ENCODE measurements at regions not wholly inside any gene's neighbourhood (a gene's known extent, or its start where the extent isn't known, plus 50 kb on each side); places are given as distances from the start of the nearest gene placed in this dataset.
A peak's percentile ranks its signal among the peaks of the same experiment; 100 is the strongest.
"Not testable (repeated sequence)": the region's sequence is repeated elsewhere in the genome, so short reads cannot be mapped to it uniquely, and the experiment has no call there.

DNA sequence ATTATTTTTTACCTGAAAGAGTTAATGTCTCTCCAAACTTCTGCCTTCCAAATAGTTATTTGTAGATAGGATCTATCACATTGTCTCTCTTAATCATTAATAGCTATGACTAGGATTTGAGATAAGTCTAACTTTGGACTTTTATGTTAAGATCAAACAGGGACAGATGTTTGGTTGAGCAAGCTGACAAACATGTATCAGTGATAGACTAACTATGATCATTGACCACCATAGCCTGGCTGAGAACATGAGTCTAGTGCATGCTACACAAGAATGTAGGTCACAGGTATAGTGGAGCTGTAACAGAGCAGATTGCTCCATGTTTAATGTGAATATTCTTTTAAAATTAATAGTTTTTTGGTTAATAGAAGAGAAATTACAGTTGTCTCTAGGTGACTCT, 52.0 kb downstream of the SYT15B start:
- not testable (repeated sequence) for DNase-seq (ENCODE audit: low read depth in 4 of 4, low spot score in 3 of 4)

DNA sequence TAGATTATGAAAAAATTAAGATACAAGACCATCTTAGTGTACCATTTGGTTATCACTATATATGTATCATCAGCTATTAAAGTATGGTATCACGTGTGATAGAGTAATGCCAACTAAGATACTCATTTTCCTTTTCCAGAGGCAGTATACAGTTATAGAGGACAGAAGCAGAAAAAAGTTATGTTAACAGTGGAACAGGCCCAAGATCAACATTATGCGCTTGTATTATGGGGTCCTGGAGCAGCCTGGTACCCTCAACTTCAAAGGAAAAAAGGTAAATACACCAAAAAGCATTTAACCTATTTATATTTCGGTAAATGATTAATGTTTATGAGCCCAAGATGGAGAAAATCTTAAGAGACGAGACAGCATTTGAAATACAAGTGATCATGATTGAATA, 52.9 kb downstream of the SYT15B start:
- DNase-seq (ENCODE audit: low read depth in 4 of 4, low spot score in 3 of 4) = not testable (repeated sequence)

DNA sequence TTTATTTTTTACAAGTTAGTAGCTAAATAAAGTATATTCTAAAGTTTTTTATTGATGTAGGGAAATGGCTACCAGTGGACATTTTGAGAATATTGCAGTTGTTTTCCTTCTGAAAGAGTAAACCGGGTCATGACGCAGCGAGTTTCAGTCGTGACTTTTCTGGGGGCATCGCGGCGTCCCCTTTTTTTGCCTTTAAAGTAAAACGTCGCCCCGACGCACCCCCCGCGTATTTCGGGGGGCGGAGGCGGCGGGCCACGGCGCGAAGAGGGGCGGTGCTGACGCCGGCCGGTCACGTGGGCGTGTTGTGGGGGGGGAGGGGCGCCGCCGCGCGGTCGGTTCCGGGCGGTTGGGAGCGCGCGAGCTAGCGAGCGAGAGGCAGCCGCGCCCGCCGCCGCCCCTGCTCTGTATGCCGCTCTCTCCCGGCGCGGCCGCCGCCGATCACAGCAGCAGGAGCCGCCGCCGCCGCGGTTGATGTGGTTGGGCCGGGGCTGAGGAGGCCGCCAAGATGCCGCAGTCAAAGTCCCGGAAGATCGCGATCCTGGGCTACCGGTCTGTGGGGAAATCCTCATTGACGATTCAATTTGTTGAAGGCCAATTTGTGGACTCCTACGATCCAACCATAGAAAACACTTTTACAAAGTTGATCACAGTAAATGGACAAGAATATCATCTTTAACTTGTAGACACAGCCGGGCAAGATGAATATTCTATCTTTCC, 57.5 kb downstream of the SYT15B start:
- peak in 2 of 4 donors; percentile 1 to 4 for DNase-seq (ENCODE audit: low read depth in 4 of 4, low spot score in 3 of 4)

DNA sequence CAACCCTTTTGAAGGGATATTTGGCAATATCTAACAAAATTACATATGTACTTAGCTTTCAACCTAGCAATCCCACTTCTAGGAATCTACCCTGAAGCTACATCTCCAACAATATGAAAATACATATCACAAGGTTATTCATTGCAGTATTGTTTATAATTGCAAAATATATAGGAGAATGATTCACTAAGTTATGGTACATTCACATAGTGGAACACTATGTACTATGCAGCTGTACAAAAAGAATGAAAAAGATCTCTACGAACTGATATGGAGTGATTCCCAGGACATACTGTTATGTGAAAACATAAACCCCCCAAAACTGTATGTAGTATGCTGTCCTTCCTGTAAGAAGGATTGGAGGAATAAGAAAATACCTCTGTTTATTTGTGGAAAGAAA, 62.1 kb downstream of the SYT15B start:
- not testable (repeated sequence) for DNase-seq (ENCODE audit: low read depth in 4 of 4, low spot score in 3 of 4)

DNA sequence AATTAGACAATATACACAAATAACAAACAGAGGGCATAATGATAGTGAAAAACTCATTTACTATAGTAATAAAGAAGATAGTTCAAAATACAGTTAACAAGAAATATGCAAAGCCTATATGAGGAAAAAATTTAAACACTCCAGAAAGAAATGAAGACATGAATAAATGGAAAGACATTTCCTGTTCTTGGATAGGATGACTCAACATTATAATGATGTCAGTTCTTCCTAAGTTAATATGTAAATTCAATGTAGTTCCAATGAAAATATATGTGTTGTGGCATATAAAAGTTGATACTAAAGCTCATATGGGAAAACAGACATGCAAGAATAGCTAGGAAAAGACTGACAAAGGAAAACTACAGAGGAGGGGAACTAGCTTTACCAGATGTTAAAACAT, 63.5 kb downstream of the SYT15B start:
- DNase-seq (ENCODE audit: low read depth in 4 of 4, low spot score in 3 of 4) = not testable (repeated sequence)

DNA sequence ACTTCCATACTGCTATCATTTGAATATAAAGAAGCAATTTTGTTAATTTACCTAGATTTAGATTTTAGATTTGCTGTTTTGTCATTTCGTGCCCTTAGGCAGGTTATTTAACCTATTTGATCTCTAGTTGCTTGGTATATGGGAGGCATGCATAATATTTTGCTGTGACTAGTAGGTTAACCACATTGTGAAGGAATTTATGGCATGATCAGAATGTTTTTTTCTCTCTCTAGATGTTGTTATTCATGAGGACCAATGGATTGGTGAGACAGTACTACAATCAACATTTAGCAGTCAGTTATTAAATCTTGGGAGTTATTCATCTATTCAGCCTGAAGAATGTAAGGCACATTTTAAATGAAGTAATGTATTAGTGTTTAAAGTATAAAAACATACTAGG, 67.2 kb downstream of the SYT15B start:
- DNase-seq (ENCODE audit: low read depth in 4 of 4, low spot score in 3 of 4) = not testable (repeated sequence)

DNA sequence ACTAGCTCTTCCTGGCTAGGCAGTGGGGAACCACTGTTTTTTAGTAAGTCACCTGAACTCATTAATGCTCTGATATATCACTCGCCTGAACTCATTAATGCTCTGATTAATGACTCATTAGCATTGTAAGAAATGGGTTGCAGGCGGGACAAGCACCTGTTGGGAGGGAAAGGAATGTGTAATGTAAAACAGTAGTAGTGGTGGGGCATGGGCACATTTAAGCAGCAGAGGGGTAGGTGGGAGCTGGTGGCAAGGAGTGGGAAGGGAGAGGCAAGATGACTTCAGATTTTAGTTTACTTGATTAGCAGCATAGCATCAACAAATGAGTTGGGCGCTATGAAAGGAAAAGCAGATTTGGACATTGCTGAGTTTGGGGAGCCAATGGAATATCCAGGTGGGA, 68.2 kb downstream of the SYT15B start:
- DNase-seq (ENCODE audit: low read depth in 4 of 4, low spot score in 3 of 4) = not testable (repeated sequence)

DNA sequence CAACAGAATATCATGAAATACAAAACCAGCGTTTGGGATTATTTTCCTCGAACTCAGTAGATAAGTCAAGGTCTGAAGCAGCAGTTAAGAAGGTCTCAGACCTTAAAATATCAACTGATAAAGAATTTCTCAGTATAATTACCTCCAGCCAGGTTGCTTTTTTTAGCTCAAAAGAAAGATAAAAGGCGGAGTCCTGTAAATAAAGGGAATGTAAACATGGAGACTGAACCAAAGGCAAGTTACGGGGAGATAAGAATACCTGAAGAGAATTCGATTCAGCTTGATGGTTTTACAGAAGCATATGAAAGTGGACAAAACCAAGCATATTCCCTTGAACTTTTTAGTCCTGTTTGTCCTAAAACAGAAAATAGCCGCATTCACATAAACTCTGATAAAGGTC, 73.1 kb downstream of the SYT15B start:
- DNase-seq (ENCODE audit: low read depth in 4 of 4, low spot score in 3 of 4) = not testable (repeated sequence)

DNA sequence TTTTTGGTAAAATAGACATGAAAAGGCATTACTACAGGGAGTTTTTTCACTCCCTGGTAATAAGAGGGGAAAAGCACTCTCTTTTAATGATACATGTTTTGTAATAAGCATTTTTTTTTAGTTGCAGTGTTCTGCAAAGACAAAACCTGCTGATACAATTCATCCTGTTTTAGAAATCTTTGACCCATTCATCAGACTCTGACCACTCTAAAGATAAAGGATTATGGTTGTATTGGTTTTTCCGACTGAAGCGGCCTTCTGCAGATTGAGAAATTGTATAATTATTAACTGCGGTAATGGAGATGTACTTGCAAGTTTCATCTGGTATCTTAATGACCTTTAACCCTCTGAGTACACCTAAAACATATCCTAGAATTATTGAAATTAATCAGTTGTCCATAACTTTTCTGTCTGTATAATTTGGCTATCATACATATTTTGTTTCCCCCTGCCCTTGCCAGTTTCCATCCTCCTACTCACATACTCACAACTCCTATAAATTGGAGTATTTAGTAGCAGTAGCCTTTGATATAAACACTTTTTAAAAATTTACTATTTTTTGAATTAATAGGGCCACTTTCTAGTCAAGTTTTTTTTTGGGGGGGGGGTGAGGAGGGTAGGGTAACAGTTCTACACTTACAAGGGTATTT, 79.4 kb downstream of the SYT15B start:
- not testable (repeated sequence) for DNase-seq (ENCODE audit: low read depth in 4 of 4, low spot score in 3 of 4)

DNA sequence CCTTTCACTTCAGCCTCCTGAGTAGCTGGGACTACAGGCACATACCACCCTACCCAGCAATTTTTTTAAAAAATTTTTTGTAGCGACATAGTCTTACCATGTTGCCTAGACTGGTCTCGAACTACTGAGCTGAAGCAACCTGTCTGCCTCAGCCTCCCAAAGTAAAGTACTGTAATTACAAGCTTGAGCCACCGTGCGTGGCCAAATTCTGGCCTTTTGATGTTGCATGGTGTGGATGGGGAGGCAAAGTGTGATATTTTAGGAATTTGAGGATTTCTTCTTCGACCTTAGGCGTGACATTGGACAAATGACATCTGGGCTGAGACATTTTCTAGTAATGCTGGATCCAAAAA, 81.8 kb downstream of the SYT15B start:
- DNase-seq (ENCODE audit: low read depth in 4 of 4, low spot score in 3 of 4) = not testable (repeated sequence)

DNA sequence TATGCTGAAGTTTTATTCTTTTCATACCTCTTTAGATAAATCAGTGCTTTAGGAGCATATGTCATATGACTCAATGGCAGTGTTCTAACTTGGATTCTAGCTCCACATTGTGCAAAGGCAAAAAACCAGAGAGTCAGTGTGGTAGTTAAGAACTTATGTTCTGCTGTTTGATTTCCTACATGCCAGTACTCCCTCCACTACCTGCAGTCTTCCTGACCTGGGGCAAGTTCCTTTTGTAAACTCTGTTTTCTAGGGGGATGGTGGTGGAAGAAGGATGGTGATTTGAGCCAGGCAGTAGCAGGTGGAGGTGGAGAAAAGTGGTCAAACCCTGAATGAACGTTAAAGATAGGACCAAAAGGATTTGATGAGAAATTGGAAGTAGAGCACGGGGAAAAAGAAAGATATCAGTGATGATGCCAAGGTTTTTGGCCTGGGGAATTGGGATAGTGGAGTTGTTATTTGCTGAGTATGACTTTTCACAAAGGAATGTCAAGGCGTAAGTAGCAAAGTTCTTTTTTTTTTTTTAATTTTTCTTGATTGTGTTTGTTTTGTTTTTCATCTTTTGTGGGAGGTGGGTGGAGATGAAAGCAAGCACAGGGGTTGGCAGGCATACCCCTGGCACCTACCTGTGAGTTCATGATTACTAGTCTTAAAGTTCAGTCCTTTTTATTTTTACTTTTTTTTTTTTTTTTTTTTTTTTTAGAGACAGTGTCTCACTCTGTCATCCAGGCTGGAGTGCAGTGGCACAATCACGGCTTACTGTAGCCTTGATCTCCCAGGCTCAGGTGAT, 82.3 kb downstream of the SYT15B start:
- DNase-seq (ENCODE audit: low read depth in 4 of 4, low spot score in 3 of 4) = not testable (repeated sequence)

DNA sequence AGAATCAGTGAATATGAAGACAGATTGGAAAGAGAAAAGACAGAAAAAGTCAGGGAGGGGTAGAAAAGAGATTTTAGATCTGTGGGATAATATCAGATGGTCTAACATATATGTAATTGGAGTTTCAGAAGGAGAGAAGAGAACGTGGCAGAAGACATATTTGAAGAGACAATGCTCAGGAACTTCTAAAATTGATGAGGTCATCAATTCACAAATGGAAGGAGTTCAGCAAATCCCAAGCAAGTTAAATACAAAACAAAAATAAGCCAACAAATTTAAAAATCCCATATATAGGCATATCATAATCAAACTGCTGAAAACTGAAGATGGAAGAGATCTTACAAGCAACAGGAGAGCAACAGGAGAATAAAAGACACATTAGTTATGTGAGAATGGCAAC, 87.3 kb downstream of the SYT15B start:
- DNase-seq (ENCODE audit: low read depth in 4 of 4, low spot score in 3 of 4) = not testable (repeated sequence)

DNA sequence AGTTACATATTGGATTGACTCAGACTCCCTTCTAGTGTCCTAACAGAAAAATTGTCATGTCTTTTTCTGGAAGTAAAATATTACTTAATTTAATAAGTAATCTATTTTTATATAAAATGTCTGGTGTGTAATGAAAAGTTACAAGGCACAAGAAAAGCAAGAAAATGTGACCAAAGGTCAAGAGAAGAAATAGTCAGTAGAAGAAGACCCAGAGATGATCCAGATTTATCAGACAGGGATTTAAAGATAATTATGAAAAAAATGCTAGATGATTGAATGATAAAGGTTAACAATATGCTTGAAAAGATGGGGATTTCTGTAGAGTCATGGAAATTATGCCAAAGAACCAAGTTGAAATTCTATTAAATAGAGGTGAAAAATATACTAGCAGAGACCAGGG, 87.8 kb downstream of the SYT15B start:
- not testable (repeated sequence) for DNase-seq (ENCODE audit: low read depth in 4 of 4, low spot score in 3 of 4)

DNA sequence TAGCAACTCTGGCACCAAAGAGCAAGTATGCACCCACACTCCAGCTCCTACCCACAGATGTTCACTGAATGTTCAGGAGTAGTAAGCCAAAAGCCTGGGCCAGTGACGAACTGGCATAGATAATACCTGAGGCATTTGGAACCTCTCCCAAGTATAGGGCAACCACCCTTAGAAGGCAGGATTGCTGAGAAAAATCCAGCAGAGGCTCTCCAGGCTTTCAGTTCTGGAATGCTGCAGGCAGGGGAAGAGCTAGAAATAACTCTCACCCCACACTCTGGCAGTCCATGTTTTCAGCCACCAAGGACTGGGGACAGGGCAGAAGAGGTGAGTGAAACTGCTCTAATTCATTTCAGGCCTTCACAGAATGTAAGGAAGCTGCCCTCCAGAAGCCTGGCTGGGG, 90.3 kb downstream of the SYT15B start:
- not testable (repeated sequence) for DNase-seq (ENCODE audit: low read depth in 4 of 4, low spot score in 3 of 4)

DNA sequence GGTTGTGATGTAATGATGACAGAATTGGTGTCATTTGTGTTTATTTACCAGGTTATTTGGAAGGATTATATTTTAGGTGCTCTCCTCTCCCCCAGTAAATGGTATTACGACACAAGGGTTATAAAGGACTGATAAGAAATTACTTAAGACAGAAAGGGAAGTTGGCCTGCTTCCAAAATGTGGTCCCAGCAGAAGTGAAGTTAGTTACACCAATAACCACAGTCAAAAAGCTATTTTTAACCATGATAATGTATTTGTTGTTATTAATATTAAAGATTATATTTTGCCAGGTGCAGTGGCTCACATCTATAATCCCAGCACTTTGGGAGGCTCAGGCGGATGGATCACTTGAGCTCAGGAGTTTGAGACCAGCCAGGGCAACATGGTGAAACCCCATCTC, 92.5 kb downstream of the SYT15B start:
- DNase-seq (ENCODE audit: low read depth in 4 of 4, low spot score in 3 of 4) = not testable (repeated sequence)

DNA sequence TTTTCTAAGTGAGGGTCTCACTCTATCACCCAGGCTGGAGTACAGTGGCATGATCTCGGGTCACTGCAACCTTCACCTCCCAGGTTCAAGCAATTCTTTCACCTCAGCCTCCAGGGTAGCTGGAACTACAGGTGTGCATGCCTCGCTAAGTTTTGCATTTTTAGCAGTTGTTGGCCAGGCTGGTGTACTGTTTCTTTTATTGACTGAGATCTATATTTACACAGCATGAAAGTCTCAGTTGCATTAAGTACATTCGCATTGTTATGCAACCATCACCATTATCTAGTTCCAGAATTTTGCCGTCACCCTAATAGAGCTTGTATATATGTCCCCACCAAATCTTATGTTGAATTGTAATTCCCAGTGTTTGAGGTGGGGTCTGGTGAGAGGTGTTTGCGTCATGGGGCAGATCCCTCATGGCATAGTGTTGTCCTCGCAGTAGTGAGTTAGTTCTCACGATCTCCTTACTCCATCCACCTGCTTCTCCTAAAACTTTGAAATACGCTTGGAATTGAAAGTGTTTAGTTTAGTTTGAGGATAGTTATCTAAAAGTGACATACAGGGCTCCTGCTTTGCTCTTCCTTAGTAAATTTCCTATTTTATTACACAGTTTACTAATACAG, 101.3 kb downstream of the SYT15B start:
- not testable (repeated sequence) for DNase-seq (ENCODE audit: low read depth in 4 of 4, low spot score in 3 of 4)

DNA sequence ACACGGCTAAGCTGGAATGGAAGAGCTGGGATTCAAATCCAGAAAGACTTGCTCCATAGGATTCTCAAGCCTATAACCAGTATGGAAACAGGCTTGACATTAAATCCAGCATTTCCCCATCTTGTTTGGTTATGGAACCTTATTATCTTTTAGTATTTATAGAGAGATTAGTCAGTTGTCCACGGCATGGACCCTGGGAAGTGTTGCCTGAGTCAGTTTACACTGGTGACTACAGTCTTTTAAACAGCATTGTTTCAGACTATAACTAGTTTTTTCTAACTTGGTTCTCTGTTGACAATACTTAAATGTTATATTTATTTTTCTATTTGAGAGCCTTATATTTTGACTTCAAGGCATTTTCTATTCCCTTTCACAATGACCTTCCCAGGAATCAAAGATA, 106.7 kb downstream of the SYT15B start:
- not testable (repeated sequence) for DNase-seq (ENCODE audit: low read depth in 4 of 4, low spot score in 3 of 4)

DNA sequence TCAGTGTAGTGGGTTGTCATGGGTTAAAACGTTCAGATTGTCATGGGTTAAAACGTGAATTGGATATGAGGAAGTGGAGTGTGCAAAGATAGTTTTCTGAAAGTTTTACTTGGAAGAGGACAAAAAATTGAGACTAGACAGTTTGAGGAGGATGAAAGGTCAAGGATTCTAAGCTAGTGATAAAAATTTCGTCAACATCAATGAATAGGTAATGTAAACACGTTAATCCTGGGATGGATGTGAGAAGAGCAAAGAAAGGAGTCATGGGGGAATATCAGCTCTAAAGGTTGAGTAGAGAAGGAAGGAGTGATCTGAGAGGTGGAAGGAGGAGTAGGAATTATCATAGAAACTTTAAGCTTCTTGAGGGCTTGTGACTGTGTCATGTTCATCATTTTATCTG, 109.2 kb downstream of the SYT15B start:
- DNase-seq (ENCODE audit: low read depth in 4 of 4, low spot score in 3 of 4) = not testable (repeated sequence)

DNA sequence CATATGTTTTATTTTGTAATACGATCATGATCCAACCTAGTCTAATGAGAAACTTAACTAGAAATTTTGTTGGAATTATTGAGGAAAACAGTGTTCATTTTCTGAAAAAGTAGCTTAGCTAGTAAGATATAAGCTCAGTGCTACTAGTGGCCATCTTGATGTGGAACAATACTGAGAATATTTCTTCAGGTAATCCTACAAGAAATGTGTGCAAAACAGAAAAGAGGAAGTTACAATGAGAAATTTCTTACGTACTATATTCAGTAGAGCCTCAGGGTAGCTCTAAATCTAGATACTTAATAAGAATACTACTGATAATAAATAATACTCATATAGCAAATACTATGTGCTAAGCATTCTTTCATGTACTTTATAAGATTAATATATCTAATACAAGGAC, 114.8 kb downstream of the SYT15B start:
- DNase-seq (ENCODE audit: low read depth in 4 of 4, low spot score in 3 of 4) = not testable (repeated sequence)

DNA sequence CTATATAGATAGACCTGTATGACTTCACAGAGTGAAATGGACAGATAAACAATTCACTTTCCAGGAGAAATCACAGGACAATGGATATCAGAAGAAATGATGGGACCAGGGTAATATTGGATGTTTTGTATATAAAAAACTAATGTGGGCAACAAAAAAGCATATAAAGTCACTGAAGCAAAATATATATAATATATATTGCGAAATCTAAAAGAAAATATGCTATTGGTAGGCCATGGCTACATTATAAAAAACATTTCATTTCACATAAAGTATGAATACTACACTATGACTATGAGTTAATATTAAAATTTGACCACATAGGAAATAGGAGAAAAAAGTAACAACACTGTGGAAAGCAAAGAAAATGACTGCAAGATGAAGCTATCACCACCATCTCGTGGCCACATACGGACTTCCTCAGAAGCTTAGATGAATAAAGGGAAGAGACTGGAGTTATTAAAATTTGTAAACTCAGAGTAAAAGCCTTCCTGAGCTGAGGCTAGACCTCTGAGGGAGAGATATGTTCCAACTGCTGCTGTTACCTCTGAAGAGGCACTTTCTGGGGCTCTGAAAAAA, 115.8 kb downstream of the SYT15B start:
- DNase-seq (ENCODE audit: low read depth in 4 of 4, low spot score in 3 of 4) = not testable (repeated sequence)

Measured in left renal pelvis (tissue), 4 donors.